Trophoblast cell (in vitro differentiated cells and primary cell): ENCODE measurements at regions not wholly inside any gene's neighbourhood (a gene's known extent, or its start where the extent isn't known, plus 50 kb on each side); places are given as distances from the start of the nearest gene placed in this dataset.

Source experiments
- DNase-seq, 2 donors: peaks; one replicate each; pipeline ENCODE4 v3.0.0-alpha.2; 2016
- H2AFZ ChIP-seq: 2 replicates; pipeline ENCODE4 v1.6.1; 2013; ENCODE audit warnings: low read length, moderate library complexity, mild to moderate bottlenecking; ENCODE audit not compliant: insufficient read depth, poor library complexity
- H2AK5ac ChIP-seq: 2 replicates; pipeline ENCODE4 v1.6.1; 2013; ENCODE audit warnings: mild to moderate bottlenecking, low read length
- H2BK120ac ChIP-seq: 2 replicates; pipeline ENCODE4 v1.6.1; 2013; ENCODE audit warnings: low read length, mild to moderate bottlenecking, moderate library complexity; ENCODE audit not compliant: insufficient read depth, poor library complexity
- H2BK12ac ChIP-seq: 2 replicates; pipeline ENCODE4 v1.6.1; 2013; ENCODE audit warnings: mild to moderate bottlenecking, low read length, moderate library complexity
- H2BK5ac ChIP-seq: 2 replicates; pipeline ENCODE4 v1.6.1; 2013; ENCODE audit warnings: low read length, low read depth, moderate library complexity, mild to moderate bottlenecking; ENCODE audit not compliant: poor library complexity
- H3K14ac ChIP-seq: 2 replicates; pipeline ENCODE4 v1.6.1; 2013; ENCODE audit warnings: mild to moderate bottlenecking, low read length
- H3K18ac ChIP-seq: 2 replicates; pipeline ENCODE4 v1.6.1; 2013; ENCODE audit warnings: mild to moderate bottlenecking, low read length
- H3K23ac ChIP-seq: 2 replicates; pipeline ENCODE4 v1.6.1; 2013; ENCODE audit warnings: low read length
- H3K27ac ChIP-seq: 2 replicates; pipeline ENCODE4 v1.5.1; 2013; ENCODE audit warnings: low read depth, mild to moderate bottlenecking, inconsistent platforms, low read length, moderate library complexity
- H3K27me3 ChIP-seq: 2 replicates; pipeline ENCODE4 v1.6.1; 2013; ENCODE audit warnings: inconsistent platforms, mild to moderate bottlenecking, low read length, moderate library complexity; ENCODE audit not compliant: insufficient read depth
- H3K36me3 ChIP-seq, 2 experiments: 1 replicate in 1 of 2; 2 replicates in 1 of 2; pipeline ENCODE4 v1.6.1; 2013; ENCODE audit warnings: low read length in 2 of 2, mild to moderate bottlenecking in 2 of 2, moderate library complexity in 1 of 2; ENCODE audit not compliant: insufficient read depth in 2 of 2, control insufficient read depth in 1 of 2
- H3K4ac ChIP-seq: 2 replicates; pipeline ENCODE4 v1.6.1; 2013; ENCODE audit warnings: low read depth, mild to moderate bottlenecking, low read length, moderate library complexity
- H3K4me1 ChIP-seq, 2 experiments: 1 replicate in 1 of 2; 2 replicates in 1 of 2; pipeline ENCODE4 v1.6.1; 2013; ENCODE audit warnings: low read length in 2 of 2, mild to moderate bottlenecking in 2 of 2, moderate library complexity in 1 of 2; ENCODE audit not compliant: insufficient read depth in 2 of 2, control insufficient read depth in 1 of 2
- H3K4me2 ChIP-seq: 2 replicates; pipeline ENCODE4 v1.6.1; 2013; ENCODE audit warnings: inconsistent platforms, mild to moderate bottlenecking, low read length, moderate library complexity
- H3K4me3 ChIP-seq: 2 replicates; pipeline ENCODE4 v1.5.1; 2013; ENCODE audit warnings: mild to moderate bottlenecking, low read depth, low read length, inconsistent platforms
- H3K79me1 ChIP-seq: one replicate; pipeline ENCODE4 v1.6.1; 2013; ENCODE audit warnings: low read length
- H3K79me2 ChIP-seq: 2 replicates; pipeline ENCODE4 v1.6.1; 2013; ENCODE audit warnings: low read length, mild to moderate bottlenecking; ENCODE audit not compliant: control insufficient read depth, insufficient read depth, poor library complexity
- H3K9ac ChIP-seq: 2 replicates; pipeline ENCODE4 v1.6.1; 2013; ENCODE audit warnings: mild to moderate bottlenecking, low read length
- H3K9me3 ChIP-seq: 2 replicates; pipeline ENCODE4 v1.6.1; 2013; ENCODE audit warnings: low read depth, mild to moderate bottlenecking, control low read depth, inconsistent platforms, low read length; ENCODE audit not compliant: insufficient read depth
- H4K12ac ChIP-seq: 2 replicates; pipeline ENCODE4 v1.6.1; 2013; ENCODE audit warnings: low read depth, mild to moderate bottlenecking, low read length, moderate library complexity
- H4K8ac ChIP-seq: 2 replicates; pipeline ENCODE4 v1.6.1; 2013; ENCODE audit warnings: low read depth, mild to moderate bottlenecking, low read length, moderate library complexity
- H4K91ac ChIP-seq: one replicate; pipeline ENCODE4 v1.6.1; 2013; ENCODE audit warnings: low read depth, mild to moderate bottlenecking, low read length, moderate library complexity
- WGBS: extraction: QIAGEN DNeasy Blood & Tissue Kit; methylation state at CpG from one replicate; pipeline ENCODE4 v1.1.7; 2013; ENCODE audit warnings: missing lambda C conversion rate; ENCODE audit not compliant: insufficient read length, insufficient coverage; ENCODE audit errors: extremely low coverage; 5-methylcytosine and 5-hydroxymethylcytosine counted together

GRCh38 chr2:118667348-118667747 lies 180.1 kb downstream of the EN1 start:
- Histone ChIP-seq H2BK12ac (no peak overlapping the region), H2AFZ (no peak overlapping the region), H2AK5ac (no peak overlapping the region), H3K4me2 (no peak overlapping the region), H3K9ac (no peak overlapping the region), H3K36me3 (no peaks in the 10 kb centered on the region), H3K14ac (no peak overlapping the region), H3K79me2 (no peaks in the 10 kb centered on the region), H3K27ac (no peak overlapping the region), H3K4ac (no peak overlapping the region), H4K12ac (no peak overlapping the region), H3K4me3 (no peak overlapping the region), H3K23ac (no peak overlapping the region), H2BK5ac (no peak overlapping the region), H4K91ac (no peak overlapping the region), H3K27me3 (no peaks in the 10 kb centered on the region), H3K9me3 (no peaks in the 10 kb centered on the region), H3K79me1 (peaks cover 3% of the 10 kb centered on the region), H3K4me1 (peaks cover 2 to 6% of the 10 kb centered on the region in 2 experiments), H3K18ac (no peak overlapping the region), H4K8ac (no peak overlapping the region), H2BK120ac (no peak overlapping the region)
- no peak for DNase-seq
- WGBS: no CpG with 5 or more reads among the region's 2 CpGs

- Histone ChIP-seq H3K4me2 (no peak overlapping the region), H2BK12ac (no peak overlapping the region), H3K14ac (no peak overlapping the region), H2BK5ac (no peak overlapping the region), H3K27me3 (no peaks in the 10 kb centered on the region), H3K23ac (no peak overlapping the region), H4K8ac (no peak overlapping the region), H4K12ac (no peak overlapping the region), H3K79me1 (peaks cover 3% of the 10 kb centered on the region), H3K4me1 (peaks cover 2 to 6% of the 10 kb centered on the region in 2 experiments), H4K91ac (no peak overlapping the region), H3K27ac (no peak overlapping the region), H3K36me3 (no peaks in the 10 kb centered on the region), H2AK5ac (no peak overlapping the region), H3K9me3 (no peaks in the 10 kb centered on the region), H2BK120ac (no peak overlapping the region), H3K4ac (no peak overlapping the region), H3K4me3 (no peak overlapping the region), H2AFZ (no peak overlapping the region), H3K9ac (no peak overlapping the region), H3K79me2 (no peaks in the 10 kb centered on the region), H3K18ac (no peak overlapping the region)
- WGBS: no CpG with 5 or more reads among the region's 4 CpGs
- DNase-seq: no peak
These were observed 181.5 kb downstream of the EN1 start for GRCh38 chr2:118665784-118666529.

GRCh38 chr2:118661179-118661578 lies 186.3 kb downstream of the EN1 start:
- no CpG with 5 or more reads among the region's 2 CpGs for WGBS
- Histone ChIP-seq H3K4me2 (no peak overlapping the region), H3K4ac (no peak overlapping the region), H3K79me2 (no peaks in the 10 kb centered on the region), H2BK120ac (no peak overlapping the region), H3K4me3 (no peak overlapping the region), H3K4me1 (no peaks in the 10 kb centered on the region), H3K79me1 (peaks cover 3% of the 10 kb centered on the region), H2BK5ac (no peak overlapping the region), H3K36me3 (no peaks in the 10 kb centered on the region), H3K14ac (no peak overlapping the region), H3K27ac (no peak overlapping the region), H4K8ac (no peak overlapping the region), H3K27me3 (no peaks in the 10 kb centered on the region), H2AK5ac (no peak overlapping the region), H4K12ac (no peak overlapping the region), H3K23ac (no peak overlapping the region), H3K18ac (no peak overlapping the region), H2AFZ (no peak overlapping the region), H4K91ac (no peak overlapping the region), H3K9ac (no peak overlapping the region), H3K9me3 (no peaks in the 10 kb centered on the region), H2BK12ac (no peak overlapping the region)
- no peak for DNase-seq

- no peak for DNase-seq
- no peak overlapping the region for H3K4me3 ChIP-seq
- H4K12ac ChIP-seq: no peak overlapping the region
- no peaks in the 10 kb centered on the region for H3K27me3 ChIP-seq
- H2AFZ ChIP-seq: no peak overlapping the region
- no peak overlapping the region for H3K14ac ChIP-seq
- no peaks in the 10 kb centered on the region for H3K79me1 ChIP-seq
- no peaks in the 10 kb centered on the region for H3K36me3 ChIP-seq
- no peak overlapping the region for H4K91ac ChIP-seq
- H3K23ac ChIP-seq: no peak overlapping the region
- H2BK120ac ChIP-seq: no peak overlapping the region
- no peaks in the 10 kb centered on the region for H3K79me2 ChIP-seq
- H3K27ac ChIP-seq: no peak overlapping the region
- no peak overlapping the region for H2AK5ac ChIP-seq
- H3K4me1 ChIP-seq: no peaks in the 10 kb centered on the region
- no peak overlapping the region for H4K8ac ChIP-seq
- no peak overlapping the region for H2BK12ac ChIP-seq
- no peak overlapping the region for H2BK5ac ChIP-seq
- H3K4ac ChIP-seq: no peak overlapping the region
- WGBS: no CpG with 5 or more reads among the region's 3 CpGs
- no peaks in the 10 kb centered on the region for H3K9me3 ChIP-seq
- H3K9ac ChIP-seq: no peak overlapping the region
- H3K18ac ChIP-seq: no peak overlapping the region
- H3K4me2 ChIP-seq: no peak overlapping the region
These were observed 188.8 kb downstream of the EN1 start for GRCh38 chr2:118658596-118659198.
